H9 (cell line): ENCODE measurements at regions not wholly inside any gene's neighbourhood (a gene's known extent, or its start where the extent isn't known, plus 50 kb on each side); places are given as distances from the start of the nearest gene placed in this dataset.

Experiments used
- DNase-seq: peaks from one replicate; pipeline ENCODE4 v3.0.0-alpha.2; 2017
- H2AFZ ChIP-seq: one replicate; pipeline ENCODE4 v1.6.1; 2013; ENCODE audit warnings: mild to moderate bottlenecking, low read length, control low read depth, moderate library complexity
- H2AK5ac ChIP-seq: 2 replicates; pipeline ENCODE4 v1.6.1; 2013; ENCODE audit warnings: low read length, control low read depth, mixed read lengths; ENCODE audit not compliant: insufficient read length
- H2BK120ac ChIP-seq: one replicate; pipeline ENCODE4 v1.6.1; 2013; ENCODE audit warnings: low read depth, mild to moderate bottlenecking, low read length, control low read depth, inconsistent platforms; ENCODE audit not compliant: poor library complexity, severe bottlenecking
- H2BK12ac ChIP-seq: 2 replicates; pipeline ENCODE4 v1.6.1; 2013; ENCODE audit warnings: low read length, control low read depth, mixed read lengths, low read depth; ENCODE audit not compliant: insufficient read length
- H2BK15ac ChIP-seq: 2 replicates; pipeline ENCODE4 v1.6.1; 2013; ENCODE audit warnings: low read depth, low read length, control low read depth
- H2BK20ac ChIP-seq: one replicate; pipeline ENCODE4 v1.6.1; 2013; ENCODE audit warnings: low read depth, mild to moderate bottlenecking, low read length, control low read depth, inconsistent platforms; ENCODE audit not compliant: poor library complexity, severe bottlenecking
- H2BK5ac ChIP-seq: 2 replicates; pipeline ENCODE4 v1.6.1; 2013; ENCODE audit warnings: low read length, control low read depth, mixed read lengths; ENCODE audit not compliant: insufficient read length
- H3K14ac ChIP-seq: 2 replicates; pipeline ENCODE4 v1.6.1; 2013; ENCODE audit warnings: low read length, control low read depth; ENCODE audit not compliant: insufficient read depth
- H3K18ac ChIP-seq: 2 replicates; pipeline ENCODE4 v1.6.1; 2013; ENCODE audit warnings: low read depth, mild to moderate bottlenecking, mixed read lengths, low read length, control low read depth; ENCODE audit not compliant: insufficient read length
- H3K23ac ChIP-seq: 2 replicates; pipeline ENCODE4 v1.6.1; 2013; ENCODE audit warnings: low read length, control low read depth, mixed read lengths, low read depth; ENCODE audit not compliant: insufficient read length
- H3K23me2 ChIP-seq: 2 replicates; pipeline ENCODE4 v1.6.1; 2013; ENCODE audit warnings: low read depth, mild to moderate bottlenecking, mixed read lengths, low read length, control low read depth; ENCODE audit not compliant: insufficient read length, poor library complexity, severe bottlenecking
- H3K27ac ChIP-seq: 2 replicates; pipeline ENCODE4 v1.5.1; 2013; ENCODE audit warnings: low read length, control low read depth, mixed read lengths, low read depth; ENCODE audit not compliant: insufficient read length
- H3K27me3 ChIP-seq: 2 replicates; pipeline ENCODE4 v1.6.1; 2013; ENCODE audit warnings: low read length, control low read depth, inconsistent platforms; ENCODE audit not compliant: insufficient read depth
- H3K4ac ChIP-seq: 2 replicates; pipeline ENCODE4 v1.6.1; 2013; ENCODE audit warnings: low read depth, mild to moderate bottlenecking, control low read depth, inconsistent platforms, low read length, moderate library complexity
- H3K4me1 ChIP-seq: 2 replicates; pipeline ENCODE4 v1.6.1; 2013; ENCODE audit warnings: low read length, control low read depth, inconsistent platforms; ENCODE audit not compliant: insufficient read depth
- H3K4me2 ChIP-seq: 2 replicates; pipeline ENCODE4 v1.6.1; 2013; ENCODE audit warnings: low read length, control low read depth, mixed read lengths; ENCODE audit not compliant: insufficient read length, insufficient read depth
- H3K56ac ChIP-seq: 2 replicates; pipeline ENCODE4 v1.6.1; 2013; ENCODE audit warnings: low read depth, mild to moderate bottlenecking, mixed read lengths, low read length, control low read depth; ENCODE audit not compliant: insufficient read length
- H3K79me1 ChIP-seq: 2 replicates; pipeline ENCODE4 v1.6.1; 2013; ENCODE audit warnings: low read depth, mild to moderate bottlenecking, moderate library complexity, low read length, control low read depth, inconsistent platforms; ENCODE audit not compliant: insufficient read depth, poor library complexity, severe bottlenecking
- H3K79me2 ChIP-seq: 2 replicates; pipeline ENCODE4 v1.6.1; 2013; ENCODE audit warnings: low read length, control low read depth, inconsistent platforms; ENCODE audit not compliant: insufficient read depth
- H3K9ac ChIP-seq: 2 replicates; pipeline ENCODE4 v1.6.1; 2013; ENCODE audit warnings: low read length, control low read depth, mixed read lengths; ENCODE audit not compliant: insufficient read length; ENCODE audit errors: extremely low read depth
- H3K9me3 ChIP-seq: one replicate; pipeline ENCODE4 v1.6.1; 2013; ENCODE audit warnings: low read depth, low read length, inconsistent platforms; ENCODE audit not compliant: control insufficient read depth
- H3T11ph ChIP-seq: one replicate; pipeline ENCODE4 v1.6.1; 2013; ENCODE audit warnings: mild to moderate bottlenecking, low read length, control low read depth, inconsistent platforms
- H4K20me1 ChIP-seq: one replicate; pipeline ENCODE4 v1.6.1; 2013; ENCODE audit not compliant: control insufficient read depth, insufficient read length, insufficient read depth
- H4K5ac ChIP-seq: 2 replicates; pipeline ENCODE4 v1.6.1; 2013; ENCODE audit warnings: low read depth, mild to moderate bottlenecking, mixed read lengths, low read length, control low read depth; ENCODE audit not compliant: insufficient read length
- H4K8ac ChIP-seq: replicated peaks from 2 replicates; pipeline ENCODE4 v1.6.1; 2013; ENCODE audit warnings: low read length, control low read depth, mixed read lengths, low read depth; ENCODE audit not compliant: insufficient read length
- H4K91ac ChIP-seq: 2 replicates; pipeline ENCODE4 v1.6.1; 2013; ENCODE audit warnings: low read depth, mild to moderate bottlenecking, moderate library complexity, mixed read lengths, low read length, control low read depth; ENCODE audit not compliant: insufficient read length
- H3K27ac Mint-ChIP-seq, 3 experiments: 2 replicates in 2 of 3; 3 replicates in 1 of 3; pipeline ENCODE4 v1.8.0; 2020 to 2021; ENCODE audit warnings: mixed read lengths in 3 of 3, mild to moderate bottlenecking in 1 of 3, moderate library complexity in 1 of 3
- H3K27me3 Mint-ChIP-seq: 2 replicates; pipeline ENCODE4 v1.8.0; 2021; ENCODE audit warnings: low read depth, mild to moderate bottlenecking, moderate library complexity, mixed read lengths
- H3K36me3 Mint-ChIP-seq, 3 experiments: 2 replicates in 2 of 3; 3 replicates in 1 of 3; pipeline ENCODE4 v1.8.0; 2020 to 2021; ENCODE audit warnings: low read depth in 3 of 3, mixed read lengths in 3 of 3; ENCODE audit not compliant: insufficient read depth in 1 of 3
- H3K4me1 Mint-ChIP-seq, 2 experiments: 2 replicates each; pipeline ENCODE4 v1.8.0; 2020; ENCODE audit warnings: mixed read lengths in 2 of 2
- H3K4me3 Mint-ChIP-seq, 2 experiments: 2 replicates in 1 of 2; 3 replicates in 1 of 2; pipeline ENCODE4 v1.8.0; 2020 to 2021; ENCODE audit warnings: mild to moderate bottlenecking in 2 of 2, mixed read lengths in 2 of 2, moderate library complexity in 1 of 2
- H3K9me3 Mint-ChIP-seq, 2 experiments: 2 replicates in 1 of 2; 3 replicates in 1 of 2; pipeline ENCODE4 v1.8.0; 2020; ENCODE audit warnings: mild to moderate bottlenecking in 2 of 2, mixed read lengths in 2 of 2, moderate library complexity in 1 of 2
- WGBS: extraction: QIAGEN DNeasy Blood & Tissue Kit; methylation state at CpG from one replicate; pipeline ENCODE4 v1.1.7; 2013; ENCODE audit warnings: missing lambda C conversion rate, low lambda C conversion rate, mixed read lengths; ENCODE audit not compliant: insufficient read length; ENCODE audit errors: extremely low coverage; 5-methylcytosine and 5-hydroxymethylcytosine counted together
- TF ChIP-seq, protein P1 (sequence below): fragments of 200-600 bp; sonication (generic); conservative IDR thresholded peaks from 3 replicates; pipeline ENCODE4 v1.8.0; 2021; ENCODE audit warnings: antibody characterized with exemption, mild to moderate bottlenecking

DNA sequence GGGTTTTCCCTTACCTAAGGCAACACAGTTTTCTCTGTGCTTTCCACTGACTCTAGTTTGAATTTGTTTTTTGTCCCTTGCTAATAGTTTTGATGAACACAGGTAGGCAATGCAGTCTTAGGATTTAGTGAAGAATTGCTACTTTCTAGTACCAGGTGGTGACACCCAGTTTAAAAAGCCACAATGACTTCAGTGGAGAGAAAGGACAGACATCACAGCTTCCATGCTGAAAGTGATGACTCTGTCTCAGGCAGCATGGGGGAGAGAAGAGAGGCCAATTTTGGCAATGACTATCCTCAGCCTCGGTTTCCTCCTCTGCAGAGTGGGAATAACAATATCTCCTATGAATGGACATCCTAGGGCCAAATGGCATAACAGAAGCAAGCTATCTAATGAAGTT lies 118.8 kb downstream of the AXIN2 start:
- H2BK15ac ChIP-seq = no peak overlapping the region
- H3K9ac ChIP-seq = no peak overlapping the region
- H4K5ac ChIP-seq = no peak overlapping the region
- no peak overlapping the region for H2BK20ac ChIP-seq
- H3K56ac ChIP-seq = no peak overlapping the region
- H2BK5ac ChIP-seq = no peak overlapping the region
- no peaks in the 10 kb centered on the region for H3K79me2 ChIP-seq
- TF ChIP-seq, protein P1, sequence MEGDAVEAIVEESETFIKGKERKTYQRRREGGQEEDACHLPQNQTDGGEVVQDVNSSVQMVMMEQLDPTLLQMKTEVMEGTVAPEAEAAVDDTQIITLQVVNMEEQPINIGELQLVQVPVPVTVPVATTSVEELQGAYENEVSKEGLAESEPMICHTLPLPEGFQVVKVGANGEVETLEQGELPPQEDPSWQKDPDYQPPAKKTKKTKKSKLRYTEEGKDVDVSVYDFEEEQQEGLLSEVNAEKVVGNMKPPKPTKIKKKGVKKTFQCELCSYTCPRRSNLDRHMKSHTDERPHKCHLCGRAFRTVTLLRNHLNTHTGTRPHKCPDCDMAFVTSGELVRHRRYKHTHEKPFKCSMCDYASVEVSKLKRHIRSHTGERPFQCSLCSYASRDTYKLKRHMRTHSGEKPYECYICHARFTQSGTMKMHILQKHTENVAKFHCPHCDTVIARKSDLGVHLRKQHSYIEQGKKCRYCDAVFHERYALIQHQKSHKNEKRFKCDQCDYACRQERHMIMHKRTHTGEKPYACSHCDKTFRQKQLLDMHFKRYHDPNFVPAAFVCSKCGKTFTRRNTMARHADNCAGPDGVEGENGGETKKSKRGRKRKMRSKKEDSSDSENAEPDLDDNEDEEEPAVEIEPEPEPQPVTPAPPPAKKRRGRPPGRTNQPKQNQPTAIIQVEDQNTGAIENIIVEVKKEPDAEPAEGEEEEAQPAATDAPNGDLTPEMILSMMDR = no peak
- no peaks in the 10 kb centered on the region for H3K79me1 ChIP-seq
- H3K9me3 ChIP-seq = no peaks in the 10 kb centered on the region
- no peaks in the 10 kb centered on the region for H3K27me3 ChIP-seq
- H3K18ac ChIP-seq = no peak overlapping the region
- H2AK5ac ChIP-seq = no peak overlapping the region
- Mint-ChIP-seq H3K36me3 (no peaks in the 10 kb centered on the region), H3K4me3 (no peak overlapping the region), H3K27me3 (peaks cover 3% of the 10 kb centered on the region), H3K4me1 (peaks cover 4 to 5% of the 10 kb centered on the region in 2 experiments), H3K27ac (no peak overlapping the region), H3K9me3 (no peaks in the 10 kb centered on the region)
- no CpG with 5 or more reads among the region's 1 CpG for WGBS
- no peak overlapping the region for H2AFZ ChIP-seq
- no peak overlapping the region for H3K27ac ChIP-seq
- no peak overlapping the region for H2BK120ac ChIP-seq
- no peak overlapping the region for H3K4me2 ChIP-seq
- H4K91ac ChIP-seq = no peak overlapping the region
- H3K23me2 ChIP-seq = no peaks in the 10 kb centered on the region
- no peak overlapping the region for H3T11ph ChIP-seq
- 0 out of 2 replicates have a peak, but pooled peaks cover 2% of the 10 kb centered on the region for H3K4me1 ChIP-seq
- H4K20me1 ChIP-seq = no peaks in the 10 kb centered on the region
- H3K4ac ChIP-seq = no peak overlapping the region
- H3K23ac ChIP-seq = no peak overlapping the region
- no peak for DNase-seq
- no peak overlapping the region for H3K14ac ChIP-seq
- no peak overlapping the region for H4K8ac ChIP-seq
- no peak overlapping the region for H2BK12ac ChIP-seq
